Left renal pelvis (tissue), 4 donors: ENCODE measurements at regions not wholly inside any gene's neighbourhood (a gene's known extent, or its start where the extent isn't known, plus 50 kb on each side); places are given as distances from the start of the nearest gene placed in this dataset.

Experiments
- DNase-seq, 4 donors: peaks; one replicate each; pipeline ENCODE4 v3.0.0-alpha.2; 2013; ENCODE audit warnings: low read depth in 4 of 4, low spot score in 3 of 4

DNA sequence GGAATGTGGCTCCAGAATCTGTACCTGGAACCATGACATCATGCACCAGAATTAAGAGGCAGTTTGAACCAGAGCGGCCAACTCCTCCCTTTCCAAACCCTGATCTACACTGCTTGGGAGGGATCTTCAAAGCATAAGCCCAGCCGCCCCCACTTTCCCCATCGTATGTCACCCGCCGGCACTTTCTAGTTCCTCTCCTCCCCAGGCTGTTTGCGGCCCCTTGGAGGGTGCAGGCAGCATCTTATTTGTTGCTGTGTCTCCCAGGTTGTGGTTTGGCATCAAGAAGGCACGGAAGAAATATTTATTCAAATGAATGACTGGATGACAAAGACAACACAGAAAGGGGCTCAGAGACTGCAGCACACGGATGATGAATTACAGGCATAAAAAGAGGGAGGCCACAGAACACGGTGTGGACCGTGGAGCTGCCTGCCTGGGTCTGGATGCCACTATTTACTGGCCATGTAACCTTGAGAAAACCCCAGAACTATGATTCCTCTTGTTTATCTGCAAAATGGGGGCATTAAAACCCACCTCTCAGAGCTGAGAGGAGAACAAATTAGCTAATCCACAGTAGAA, 305.8 kb downstream of the EIPR1 start:
- no peak for DNase-seq

DNA sequence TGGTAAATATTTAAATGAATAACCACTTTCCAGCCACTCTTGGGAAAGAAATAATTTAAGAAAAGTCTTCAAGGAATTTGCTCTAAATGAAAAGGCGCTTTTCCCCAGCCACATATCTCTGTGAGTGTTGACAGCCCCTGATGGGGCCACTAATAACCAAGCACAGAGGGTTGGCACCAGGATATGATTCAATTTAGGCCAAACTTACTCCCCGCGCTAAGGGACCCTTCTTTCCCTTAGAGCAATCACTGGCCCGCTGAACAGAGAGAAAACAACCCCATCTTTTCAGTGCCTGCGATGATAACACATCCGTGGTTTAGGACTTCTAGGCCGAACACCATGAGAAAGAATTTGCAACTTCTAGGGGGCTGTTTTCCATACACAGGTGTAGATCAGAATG, 310.8 kb downstream of the EIPR1 start:
- DNase-seq, result no peak

DNA sequence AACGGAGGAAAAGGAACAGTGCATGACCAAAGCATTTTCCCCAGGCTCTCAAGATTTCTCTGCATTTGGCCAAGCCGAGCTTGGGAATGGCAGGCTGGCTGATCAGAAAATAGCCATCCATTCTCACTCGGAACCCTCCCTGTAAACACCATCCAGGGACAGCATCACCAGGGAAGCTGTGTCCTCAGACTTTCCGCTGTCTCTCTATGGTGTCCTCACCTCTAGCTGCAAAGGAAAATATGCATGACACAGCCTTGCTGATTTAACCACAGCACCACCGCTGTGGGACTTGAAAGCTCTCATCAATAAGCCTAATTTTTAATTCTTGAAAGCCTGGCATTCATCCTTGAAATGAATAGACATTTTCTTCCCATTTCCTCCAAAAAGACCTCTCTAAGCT, 311.7 kb downstream of the EIPR1 start:
- DNase-seq, result no peak

DNA sequence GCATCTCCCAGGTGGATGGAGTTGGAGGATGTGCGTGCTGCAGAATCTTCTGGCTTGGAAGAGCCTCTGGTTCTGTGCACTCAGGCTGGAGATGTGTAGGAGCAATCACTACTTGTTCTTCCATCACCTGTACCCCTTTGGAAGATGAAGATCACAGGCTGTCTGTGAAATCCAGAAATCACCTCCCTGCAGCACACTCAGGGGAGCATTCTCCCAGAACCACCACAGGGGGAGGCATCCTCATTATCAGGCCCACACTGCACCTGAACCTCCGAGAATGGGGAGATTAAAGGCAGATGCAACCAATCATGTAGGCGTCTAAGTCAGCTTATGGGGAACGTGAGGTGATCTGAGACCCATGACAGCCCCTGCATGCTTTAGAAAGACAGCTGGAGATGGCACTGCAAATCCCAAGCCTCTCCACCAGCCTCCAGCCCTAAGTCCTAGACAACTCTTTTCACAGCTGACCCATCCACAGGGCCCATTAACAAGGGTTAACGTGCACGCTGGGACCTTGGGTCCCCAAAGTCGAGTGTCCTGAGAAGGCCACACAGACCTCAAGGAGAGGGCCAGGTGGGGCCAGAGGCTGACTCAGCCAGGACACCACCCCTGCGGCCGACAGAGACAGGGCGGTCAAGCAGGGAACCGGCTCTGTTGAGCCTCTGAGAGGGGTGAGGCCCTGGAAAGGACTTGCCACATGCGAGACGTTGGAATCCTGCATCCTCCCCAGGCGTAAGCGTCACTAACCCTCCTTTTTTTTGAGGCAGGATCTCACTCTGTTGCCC, 314.9 kb downstream of the EIPR1 start:
- no peak for DNase-seq

DNA sequence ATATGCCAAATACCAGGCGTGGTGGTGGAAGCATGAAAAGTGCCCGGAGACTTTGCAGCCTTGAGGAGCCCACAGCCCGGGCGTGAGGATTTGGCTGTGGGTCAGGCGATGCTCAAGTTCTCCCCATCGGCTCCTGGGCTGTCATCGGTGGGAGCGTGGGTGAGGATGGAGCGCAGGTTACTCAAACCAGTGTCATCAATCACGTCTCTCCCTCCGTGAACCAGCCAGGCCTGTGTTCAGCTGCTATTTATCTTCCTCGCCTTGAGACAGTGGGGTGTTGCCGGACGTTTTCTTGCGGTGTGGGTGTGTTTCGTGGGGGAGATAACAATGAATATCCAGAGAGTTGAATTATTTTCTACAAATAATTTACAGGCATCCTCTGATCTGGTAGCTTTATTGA, 317.6 kb downstream of the EIPR1 start:
- no peak for DNase-seq

DNA sequence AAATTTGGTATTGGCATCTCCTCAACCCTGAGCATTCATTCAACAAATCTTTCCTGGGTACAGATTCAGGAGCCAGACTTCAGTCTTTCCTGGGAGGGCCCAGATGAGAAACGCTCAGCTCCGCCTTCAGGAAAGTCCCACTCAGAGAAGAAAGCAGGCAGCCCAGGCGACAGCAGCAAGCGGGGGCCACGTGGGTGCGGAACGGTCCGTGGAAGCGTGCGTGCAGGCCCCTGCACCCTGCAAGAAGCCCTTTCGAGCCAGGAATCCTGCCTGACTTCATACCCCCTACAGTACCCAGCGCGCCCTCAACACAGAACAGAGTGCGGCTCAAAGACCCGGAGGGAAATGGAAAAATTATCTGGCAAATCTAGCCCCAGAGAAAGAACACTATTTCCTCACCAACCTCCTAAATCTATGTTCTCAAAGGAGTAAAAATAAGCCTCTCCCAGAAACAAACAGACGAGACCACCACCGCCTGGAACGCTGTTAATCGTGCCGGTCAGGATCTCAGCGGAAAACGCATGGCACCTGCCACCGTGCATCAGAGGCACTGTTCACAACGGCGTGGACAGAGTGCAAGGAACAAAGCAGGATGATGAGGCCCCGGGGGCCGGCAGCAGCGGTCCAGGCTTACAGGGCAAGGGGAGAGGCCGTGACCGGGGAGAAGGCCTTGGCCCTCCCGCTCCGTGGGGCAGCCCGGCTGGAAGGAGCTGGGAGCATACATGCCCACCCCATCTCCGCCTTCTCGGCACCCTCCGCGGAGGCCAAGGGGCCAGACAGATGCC, 318.3 kb downstream of the EIPR1 start:
- no peak for DNase-seq

DNA sequence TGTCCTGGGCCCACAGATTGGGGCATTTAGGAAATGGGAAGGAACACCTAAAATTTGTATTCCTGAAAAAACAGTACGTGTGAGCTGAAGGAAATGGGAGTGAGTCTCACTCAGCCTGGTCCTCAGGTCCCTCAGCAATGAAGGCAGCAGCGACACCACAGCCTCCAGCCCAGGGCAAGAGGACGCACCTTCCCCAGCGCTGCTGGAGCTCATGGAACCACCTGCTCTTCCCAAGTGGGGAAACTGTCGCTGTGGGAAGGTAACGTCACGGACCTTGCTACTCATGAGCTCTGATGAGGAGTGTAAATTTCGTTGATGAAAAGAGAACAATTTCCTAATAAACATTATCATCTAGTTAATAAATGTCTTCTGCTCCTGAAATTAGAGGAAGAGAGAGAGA, 323.6 kb downstream of the EIPR1 start:
- DNase-seq, result no peak

DNA sequence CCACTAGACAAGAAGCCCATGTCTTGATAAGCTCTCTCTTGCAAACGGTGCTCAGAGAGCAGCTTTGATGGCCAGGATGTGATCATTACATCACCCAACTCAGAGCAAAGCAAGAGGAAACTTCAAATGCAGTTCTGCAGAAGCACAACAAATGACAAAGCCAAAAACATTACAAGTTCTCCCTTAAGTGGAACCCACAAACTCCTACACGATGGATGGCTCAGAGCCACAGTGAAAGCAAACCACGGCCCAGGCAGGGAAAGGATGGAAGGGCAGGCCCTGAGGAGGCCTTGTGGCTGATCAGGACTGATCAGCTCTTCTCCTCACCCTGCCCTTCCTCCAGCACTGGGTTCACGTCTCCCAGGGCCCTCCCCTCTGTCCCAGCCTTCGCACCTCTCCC, 326.4 kb downstream of the EIPR1 start:
- DNase-seq, result no peak

DNA sequence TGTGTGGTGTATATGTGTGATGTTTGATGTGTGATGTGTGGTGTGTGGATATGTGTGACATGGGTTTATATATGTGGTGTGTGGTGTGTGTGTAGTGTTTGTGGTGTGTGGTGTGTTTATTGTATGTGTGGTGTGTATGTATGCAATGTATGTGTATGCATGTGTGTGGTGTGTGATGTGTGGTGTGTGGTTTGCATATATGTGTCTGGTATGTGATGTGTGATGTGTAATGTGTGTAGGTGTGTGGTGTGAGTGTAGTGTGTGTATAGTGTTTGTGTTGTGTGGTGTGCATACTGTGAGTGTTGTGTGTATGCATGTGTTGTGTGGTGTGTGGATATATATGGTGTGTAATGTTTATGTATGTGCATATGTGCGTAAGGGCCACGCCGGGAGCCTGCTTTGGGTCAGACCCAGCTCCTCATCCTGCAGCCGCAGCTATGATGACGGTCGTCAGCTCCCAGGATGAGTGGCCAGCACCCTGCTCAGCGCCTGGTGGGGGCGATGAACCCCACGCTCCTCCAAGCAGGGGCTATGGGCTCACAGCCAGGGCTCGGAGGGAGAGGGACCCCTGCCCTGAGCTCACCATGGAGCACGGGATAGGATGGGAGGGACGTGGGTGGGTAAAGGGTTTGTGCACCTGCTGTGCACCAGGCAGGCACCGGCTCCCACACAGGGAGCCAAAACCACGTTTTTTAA, 331.3 kb downstream of the EIPR1 start:
- DNase-seq, result no peak

DNA sequence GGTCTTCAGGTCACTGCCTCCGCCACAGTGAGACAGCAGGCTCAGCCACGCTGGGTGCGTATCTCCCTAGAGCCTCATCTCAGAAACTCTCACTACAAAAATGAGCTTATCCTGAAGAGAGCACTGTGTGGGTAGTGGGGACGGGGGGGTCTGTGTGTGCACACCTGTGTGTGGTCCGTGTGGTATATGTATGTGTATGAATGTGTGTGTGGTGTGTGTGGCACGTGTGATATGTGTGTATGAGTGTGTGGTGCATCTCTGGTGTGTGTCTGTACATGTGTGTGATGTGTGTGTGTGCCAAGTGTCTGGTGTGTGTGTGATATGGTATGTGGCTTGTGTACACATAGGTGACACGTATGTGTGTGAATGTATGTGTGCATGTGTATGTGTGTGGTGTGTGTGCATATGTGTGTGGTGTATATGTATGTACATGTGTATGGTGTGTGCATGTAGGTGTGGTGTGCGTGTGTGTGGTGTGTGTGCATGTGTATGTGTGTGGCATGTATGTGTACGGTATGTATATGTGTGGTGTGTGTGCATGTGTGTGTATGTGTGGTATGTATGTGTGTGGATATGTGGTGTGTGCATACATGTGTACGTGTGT, 332.2 kb downstream of the EIPR1 start:
- DNase-seq, result no peak

DNA sequence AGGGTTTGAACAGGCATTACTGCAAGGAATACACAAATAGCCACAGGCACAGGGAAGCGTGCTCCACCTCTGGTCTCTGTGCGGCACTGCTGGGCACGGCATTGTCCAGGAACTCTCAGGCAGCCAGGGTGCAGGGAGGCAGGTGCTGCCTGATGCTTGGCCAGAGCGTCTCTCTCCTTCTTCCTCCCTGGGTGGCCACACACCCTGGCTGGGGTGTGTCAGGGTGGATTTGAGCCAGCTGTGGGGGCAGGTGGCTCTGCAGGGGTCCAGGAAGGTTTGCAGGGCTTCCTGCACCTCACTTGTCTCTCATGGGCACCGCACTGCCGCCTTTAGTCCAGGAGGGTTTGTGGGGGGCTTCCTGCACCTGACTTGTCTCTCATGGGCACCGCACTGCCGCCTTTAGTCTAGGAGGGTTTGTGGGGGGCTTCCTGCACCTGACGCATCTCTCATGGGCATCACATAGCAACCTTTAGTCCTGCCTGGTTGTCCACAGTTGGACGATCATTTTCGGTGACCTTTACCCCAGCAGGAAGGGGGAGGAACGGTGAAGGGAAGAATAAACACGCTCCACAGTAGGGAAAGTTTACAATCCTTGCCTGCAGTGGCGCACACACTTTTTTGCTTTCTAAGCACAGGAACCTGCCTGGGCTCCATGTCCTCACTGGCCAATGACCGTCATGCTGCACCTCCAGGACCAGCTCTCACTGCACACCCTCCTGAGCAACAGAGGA, 332.9 kb downstream of the EIPR1 start:
- no peak for DNase-seq

DNA sequence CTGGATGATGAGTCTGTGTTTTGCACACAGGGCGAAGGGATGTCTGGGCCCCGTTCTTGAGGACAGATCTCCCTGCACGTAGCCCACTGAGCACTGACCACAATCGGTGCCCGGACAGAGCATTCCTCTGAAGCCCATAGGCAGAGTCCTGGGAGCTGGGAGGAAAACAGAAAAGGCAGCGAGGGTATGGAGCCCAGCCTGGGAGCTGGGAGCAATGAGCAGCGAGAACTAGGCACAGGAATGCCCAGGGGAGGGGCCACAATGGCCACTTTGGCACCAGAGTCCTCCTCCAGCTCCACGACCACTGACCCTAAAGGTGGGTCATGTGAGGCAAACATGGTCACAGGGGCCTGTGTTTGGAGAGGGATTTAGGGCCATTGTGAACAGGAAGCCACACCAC, 333.9 kb downstream of the EIPR1 start:
- DNase-seq, result no peak

DNA sequence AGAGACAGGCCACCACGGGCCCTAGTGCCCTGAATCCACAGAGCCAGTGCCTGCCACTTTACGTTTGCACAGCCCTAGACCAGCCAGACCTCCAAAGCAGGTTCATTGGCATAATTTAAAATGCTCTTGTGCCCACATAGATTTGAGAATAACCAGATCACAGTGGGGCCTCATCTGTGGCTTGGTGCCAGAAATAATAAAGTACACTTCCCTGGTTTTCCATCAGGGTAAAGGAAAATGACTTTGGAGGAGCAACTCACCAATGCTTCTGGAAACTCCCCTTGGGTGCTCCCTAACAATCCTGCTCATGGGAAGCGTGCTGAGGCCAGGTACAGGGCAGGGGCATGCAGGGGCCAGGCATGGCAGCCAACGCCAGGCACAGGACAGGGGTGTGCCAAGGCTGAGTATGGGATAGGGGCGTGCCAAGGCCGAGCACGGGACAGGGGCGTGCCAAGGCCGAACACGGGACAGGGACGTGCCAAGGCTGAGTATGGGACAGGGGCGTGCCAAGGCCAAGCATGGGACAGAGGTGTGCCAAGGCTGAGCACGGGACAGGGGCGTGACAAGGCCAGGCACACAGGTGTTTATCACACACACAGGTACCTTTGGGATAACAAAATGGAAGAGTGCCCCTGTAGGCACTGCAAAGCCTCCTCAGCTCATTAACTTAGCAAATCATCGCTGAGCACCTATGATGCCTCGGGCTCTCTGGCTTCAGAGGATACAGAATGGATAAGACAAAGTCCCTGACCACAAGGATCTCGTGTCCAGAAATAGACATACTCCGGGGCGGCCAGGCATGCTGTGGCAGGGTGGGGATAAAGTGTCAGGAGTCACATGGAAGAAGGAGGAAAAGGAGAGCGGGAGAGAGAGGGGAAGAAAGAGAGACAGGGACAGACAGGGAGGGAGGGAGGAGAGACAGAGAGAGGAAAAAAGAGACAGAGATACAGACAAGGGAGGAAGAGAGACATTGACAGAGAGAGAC, 334.7 kb downstream of the EIPR1 start:
- no peak for DNase-seq

DNA sequence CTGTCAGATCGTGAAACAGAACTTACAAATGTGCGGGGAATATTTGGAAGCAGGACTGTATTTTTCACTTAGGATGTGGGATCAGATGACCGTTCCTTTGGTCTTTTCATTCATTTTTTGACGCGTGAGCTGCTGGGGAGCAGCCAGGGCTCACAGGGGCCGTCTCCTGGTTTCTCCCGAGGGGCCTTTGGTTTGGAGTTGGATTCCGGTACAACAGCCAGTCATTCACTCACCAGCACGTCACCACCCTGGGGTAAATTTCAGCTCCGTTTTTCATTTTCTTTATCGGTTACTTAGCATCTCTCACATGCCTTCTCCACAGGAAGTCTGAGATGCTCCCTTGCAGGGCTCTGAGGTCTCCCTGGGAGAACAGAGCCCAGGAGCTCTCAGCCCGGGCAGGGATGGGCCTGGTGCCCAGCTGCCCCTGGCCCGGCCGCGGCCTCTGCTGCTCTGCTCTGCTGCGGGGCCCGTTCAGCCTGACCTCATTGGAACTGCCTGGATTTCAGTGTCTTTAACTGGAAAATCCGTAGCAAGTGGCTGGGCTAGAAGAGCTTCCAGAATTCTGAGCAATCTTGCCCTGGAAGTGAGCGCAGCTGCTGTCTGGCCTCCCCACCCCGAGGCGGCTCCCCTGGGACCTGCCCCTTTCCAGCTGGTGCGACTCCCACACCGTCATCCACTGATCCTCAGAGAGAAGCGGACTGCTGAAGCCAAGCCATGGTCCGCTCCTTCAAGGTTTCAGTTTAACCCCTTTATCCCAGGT, 335.6 kb downstream of the EIPR1 start:
- no peak for DNase-seq

DNA sequence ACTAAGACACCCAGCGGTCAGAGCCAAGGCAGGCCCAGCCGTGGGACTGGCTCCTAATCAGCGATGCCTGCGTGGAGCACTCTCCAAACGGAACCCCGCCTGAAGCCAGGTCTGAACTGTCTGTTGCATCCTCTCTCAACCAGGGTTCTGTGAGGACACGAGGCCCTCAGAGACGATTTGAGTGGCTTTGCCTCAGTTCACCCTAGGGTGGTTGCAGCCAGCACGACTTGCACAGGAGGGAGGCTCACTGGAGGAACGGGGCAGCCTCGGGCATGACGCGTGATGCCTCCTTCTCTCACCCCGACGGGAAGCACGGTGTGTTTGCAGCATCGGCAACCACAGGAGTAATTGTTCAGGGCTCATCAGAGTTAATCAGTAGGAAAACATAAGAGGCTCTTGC, 336.4 kb downstream of the EIPR1 start:
- no peak for DNase-seq

DNA sequence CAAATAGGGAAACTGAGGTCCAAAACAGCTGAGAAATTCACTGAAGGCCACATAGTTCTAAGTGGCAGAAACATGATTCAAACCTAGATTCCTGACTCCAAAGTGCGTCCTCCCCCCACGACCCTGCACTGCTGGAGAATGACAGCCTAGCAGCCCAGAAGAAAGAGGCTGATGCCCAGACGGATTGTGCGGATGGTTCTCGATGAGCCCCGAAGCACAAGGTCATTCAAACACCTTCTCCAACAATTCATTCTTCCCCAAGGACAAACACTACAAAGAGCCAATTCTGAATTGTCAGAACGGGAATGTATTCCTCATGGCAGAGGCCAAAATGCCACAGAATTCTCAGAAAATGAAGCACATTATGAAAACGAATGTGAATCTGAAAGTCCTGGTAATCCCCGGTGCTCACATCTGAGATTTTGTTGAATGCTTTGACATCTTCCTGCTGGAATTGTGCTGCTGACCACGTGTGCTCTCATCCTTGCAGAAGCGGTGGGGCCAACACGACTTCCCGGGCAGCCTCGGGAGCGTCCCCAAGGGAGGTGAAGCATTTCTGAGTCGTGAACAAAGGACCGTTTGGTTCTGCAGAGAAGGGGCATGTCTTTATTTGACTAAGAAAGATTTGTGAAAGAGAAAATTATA, 337.0 kb downstream of the EIPR1 start:
- DNase-seq, result no peak

DNA sequence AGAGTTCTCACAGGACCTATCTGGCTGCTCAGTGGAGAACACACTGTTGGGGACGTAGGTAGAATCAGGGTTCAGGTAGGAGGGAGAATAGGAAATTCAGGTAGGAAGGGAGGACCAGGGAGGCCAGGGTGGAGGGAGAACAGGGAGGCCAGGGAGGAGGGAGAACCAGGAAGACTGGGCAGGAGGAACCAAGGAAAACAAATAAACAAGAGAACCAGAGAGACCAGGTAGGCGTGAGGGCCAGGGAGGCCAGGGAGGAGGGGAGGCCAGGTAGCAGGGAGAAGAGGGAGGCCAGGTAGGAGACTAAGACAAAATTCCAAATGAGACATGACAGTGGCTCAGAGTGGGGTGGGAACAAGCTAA, 337.6 kb downstream of the EIPR1 start:
- no peak for DNase-seq
